ENCODE measurements at regions not wholly inside any gene's neighbourhood (a gene's known extent, or its start where the extent isn't known, plus 50 kb on each side); places are given as distances from the start of the nearest gene placed in this dataset.
"Not testable (repeated sequence)": the region's sequence is repeated elsewhere in the genome, so short reads cannot be mapped to it uniquely, and the experiment has no call there.

DNA sequence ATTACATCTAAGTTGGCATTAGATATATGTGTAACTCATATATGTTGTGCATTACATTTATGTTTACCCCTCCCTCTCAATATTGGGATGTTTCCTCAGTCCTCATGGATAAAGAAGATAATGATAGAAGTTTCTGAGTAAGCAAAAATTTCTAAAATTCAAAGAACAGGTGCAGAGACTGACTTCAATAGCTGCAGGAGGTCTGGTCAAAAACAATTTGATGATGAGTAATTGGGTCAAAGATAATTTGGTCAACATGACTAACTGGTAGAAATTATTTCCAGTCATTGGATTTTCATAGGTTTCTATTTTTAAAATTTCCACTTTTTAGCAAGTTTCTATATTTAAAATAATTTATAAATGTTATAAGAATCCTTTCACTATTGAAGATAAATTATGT, 1130.9 kb upstream of the SLC39A10 start:
- Histone ChIP-seq H2AFZ (no peak overlapping the region), H3K79me2 (ENCODE audit: low read depth) (no peaks in the 10 kb centered on the region), H3K4me2 (no peak overlapping the region), H3F3A (ENCODE audit: insufficient read depth, low read depth) (no peaks in the 10 kb centered on the region), H3K27ac (no peak overlapping the region), H3K9me2 (ENCODE audit: insufficient read depth) (no peaks in the 10 kb centered on the region), H3K36me3 (ENCODE audit: low read depth) (no peaks in the 10 kb centered on the region), H3K27me3 (ENCODE audit: insufficient read depth, low read depth) (no peaks in the 10 kb centered on the region), H3K9me3 (ENCODE audit: insufficient read depth, low read depth) (no peaks in the 10 kb centered on the region), H3K4me3 (no peak overlapping the region), H4K20me1 (ENCODE audit: insufficient read depth) (no peaks in the 10 kb centered on the region), H3K4me1 (replicated peaks; ENCODE audit: insufficient read depth) (no peaks in the 10 kb centered on the region)
- no peak for DNase-seq
- intact Hi-C loops (cut with micrococcal nuclease; ENCODE audit: unreplicated experiment) = no loop called here
- CTCF ChIA-PET = no interaction called here
- no TSS peak for BruUV-seq (replicated peaks)
- no peak for TF ChIP-seq EZH2 (IDR thresholded peaks at IDR 0.05; ENCODE audit: low read depth)
- TF ChIP-seq CTCF (conservative IDR thresholded peaks at IDR 0.05) = no peak
- POLR2A ChIA-PET (ENCODE audit: unreplicated experiment) = no interaction called here

DNA sequence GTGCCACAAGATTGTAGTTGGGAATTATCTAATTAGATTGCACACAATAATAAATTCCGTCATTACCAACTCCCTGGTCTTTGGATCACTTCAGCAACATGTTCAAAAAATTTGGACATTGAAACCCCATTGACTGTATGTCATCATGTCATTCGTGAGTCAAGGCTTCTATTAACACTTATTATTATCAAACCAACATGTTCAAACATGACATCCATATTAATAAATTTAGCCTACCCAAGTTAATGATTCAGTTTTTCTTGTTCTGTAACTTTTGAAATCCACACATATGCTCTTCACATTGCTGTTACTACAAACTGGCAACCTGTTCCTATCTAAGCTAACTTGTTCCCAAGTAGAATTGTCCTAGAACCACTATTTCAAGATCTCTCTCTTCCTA, 1142.7 kb upstream of the SLC39A10 start:
- Histone ChIP-seq H3K27ac (no peak overlapping the region), H3K4me2 (no peak overlapping the region), H4K20me1 (ENCODE audit: insufficient read depth) (no peaks in the 10 kb centered on the region), H3K4me3 (no peak overlapping the region), H3K79me2 (ENCODE audit: low read depth) (no peaks in the 10 kb centered on the region), H3K36me3 (ENCODE audit: low read depth) (no peaks in the 10 kb centered on the region), H3F3A (ENCODE audit: insufficient read depth, low read depth) (no peaks in the 10 kb centered on the region), H3K4me1 (replicated peaks; ENCODE audit: insufficient read depth) (no peaks in the 10 kb centered on the region), H3K27me3 (ENCODE audit: insufficient read depth, low read depth) (no peaks in the 10 kb centered on the region), H3K9me2 (ENCODE audit: insufficient read depth) (no peaks in the 10 kb centered on the region), H3K9me3 (ENCODE audit: insufficient read depth, low read depth) (no peaks in the 10 kb centered on the region), H2AFZ (no peak overlapping the region)
- ChIA-PET CTCF (no interaction called here), POLR2A (ENCODE audit: unreplicated experiment) (no interaction called here)
- intact Hi-C loops (cut with micrococcal nuclease; ENCODE audit: unreplicated experiment) = no loop called here
- TF ChIP-seq CTCF (conservative IDR thresholded peaks at IDR 0.05) (no peak), EZH2 (IDR thresholded peaks at IDR 0.05; ENCODE audit: low read depth) (no peak)
- no TSS peak for BruUV-seq (replicated peaks)
- DNase-seq = no peak

- H3K79me2 ChIP-seq (ENCODE audit: low read depth); H4K20me1 ChIP-seq (ENCODE audit: insufficient read depth); H3K4me2 ChIP-seq; H3K4me1 ChIP-seq (replicated peaks; ENCODE audit: insufficient read depth); POLR2A ChIA-PET (ENCODE audit: unreplicated experiment); BruUV-seq (replicated peaks); H2AFZ ChIP-seq; H3K9me2 ChIP-seq (ENCODE audit: insufficient read depth); H3F3A ChIP-seq (ENCODE audit: insufficient read depth, low read depth); CTCF ChIA-PET; H3K27ac ChIP-seq; H3K4me3 ChIP-seq; DNase-seq; H3K9me3 ChIP-seq (ENCODE audit: insufficient read depth, low read depth); intact Hi-C loops (cut with micrococcal nuclease; ENCODE audit: unreplicated experiment); H3K27me3 ChIP-seq (ENCODE audit: insufficient read depth, low read depth); H3K36me3 ChIP-seq (ENCODE audit: low read depth): not testable (repeated sequence)
Observed at GRCh38 chr2:194511070-194511469, 1146.0 kb upstream of the SLC39A10 start.

- DNase-seq; intact Hi-C loops (cut with micrococcal nuclease; ENCODE audit: unreplicated experiment); POLR2A ChIA-PET (ENCODE audit: unreplicated experiment); H2AFZ ChIP-seq; CTCF ChIA-PET; H3K79me2 ChIP-seq (ENCODE audit: low read depth); H3K27me3 ChIP-seq (ENCODE audit: insufficient read depth, low read depth); H3K4me2 ChIP-seq; H3K36me3 ChIP-seq (ENCODE audit: low read depth); H3K27ac ChIP-seq; H3K4me3 ChIP-seq; BruUV-seq (replicated peaks); H3K9me3 ChIP-seq (ENCODE audit: insufficient read depth, low read depth); H3F3A ChIP-seq (ENCODE audit: insufficient read depth, low read depth); H3K4me1 ChIP-seq (replicated peaks; ENCODE audit: insufficient read depth); H4K20me1 ChIP-seq (ENCODE audit: insufficient read depth); H3K9me2 ChIP-seq (ENCODE audit: insufficient read depth): not testable (repeated sequence)
Observed at GRCh38 chr2:194504876-194505275, 1152.2 kb upstream of the SLC39A10 start.

Data from PC-9 (cell line).